CD14-positive monocyte (primary cell): ENCODE measurements at regions not wholly inside any gene's neighbourhood (a gene's known extent, or its start where the extent isn't known, plus 50 kb on each side); places are given as distances from the start of the nearest gene placed in this dataset.

Experiments used
- DNase-seq, 3 donors: peaks; one replicate each; pipeline ENCODE4 v3.0.0-alpha.2; 2011 to 2022
- H2AFZ ChIP-seq: 2 replicates; pipeline ENCODE4 v1.6.0; 2012; ENCODE audit warnings: mild to moderate bottlenecking, low read depth, low read length, inconsistent platforms; ENCODE audit not compliant: insufficient read depth, poor library complexity, severe bottlenecking
- H3K27ac ChIP-seq, 2 donors: 1 replicate in 1 of 2; 2 replicates in 1 of 2; pipeline ENCODE4 v1.5.1; 2012 to 2013; ENCODE audit warnings: low read length in 2 of 2, control low read depth in 1 of 2, inconsistent platforms in 1 of 2, low read depth in 1 of 2, mild to moderate bottlenecking in 1 of 2
- H3K27me3 ChIP-seq, 2 donors: one replicate each; pipeline versions ENCODE4 v1.6.0 to v1.6.1; 2011 to 2013; ENCODE audit warnings: low read length in 2 of 2; ENCODE audit not compliant: control insufficient read depth in 2 of 2, insufficient read depth in 2 of 2
- H3K36me3 ChIP-seq, 2 donors: replicated peaks in 1 of 2; 1 replicate in 1 of 2; 2 replicates in 1 of 2; pipeline versions ENCODE4 v1.5.1 to v1.6.1; 2012 to 2013; ENCODE audit warnings: low read length in 2 of 2, control low read depth in 1 of 2, inconsistent platforms in 1 of 2, mild to moderate bottlenecking in 1 of 2; ENCODE audit not compliant: insufficient read depth in 2 of 2, control insufficient read depth in 1 of 2
- H3K4me1 ChIP-seq, 2 donors: 1 replicate in 1 of 2; 2 replicates in 1 of 2; pipeline versions ENCODE4 v1.5.1 to v1.6.1; 2012 to 2013; ENCODE audit warnings: low read length in 2 of 2, control low read depth in 1 of 2, inconsistent platforms in 1 of 2, mild to moderate bottlenecking in 1 of 2, moderate library complexity in 1 of 2; ENCODE audit not compliant: insufficient read depth in 2 of 2, control insufficient read depth in 1 of 2
- H3K4me2 ChIP-seq: replicated peaks from 2 replicates; pipeline ENCODE3; 2012; ENCODE audit warnings: low read length, moderate library complexity, mild to moderate bottlenecking; ENCODE audit not compliant: poor library complexity, severe bottlenecking; ENCODE audit errors: extremely low read depth
- H3K4me3 ChIP-seq, 3 experiments: fragments of 200-600 bp in 1 of 3; sonication (generic) in 1 of 3; replicated peaks in 1 of 3; 1 replicate in 2 of 3; 2 replicates in 1 of 3; pipeline ENCODE4 v1.5.1; 2011 to 2013; ENCODE audit warnings: low read length in 3 of 3, mild to moderate bottlenecking in 3 of 3, control low read depth in 2 of 3, low read depth in 2 of 3, inconsistent platforms in 1 of 3, moderate library complexity in 1 of 3
- H3K79me2 ChIP-seq: 2 replicates; pipeline ENCODE4 v1.6.0; 2012; ENCODE audit warnings: mild to moderate bottlenecking, control low read depth, inconsistent platforms, low read length, moderate library complexity; ENCODE audit not compliant: insufficient read depth
- H3K9ac ChIP-seq: 2 replicates; pipeline ENCODE4 v1.6.0; 2017; ENCODE audit warnings: low read length, mild to moderate bottlenecking; ENCODE audit not compliant: insufficient read depth, poor library complexity, severe bottlenecking
- H3K9me3 ChIP-seq, 2 donors: replicated peaks in 1 of 2; 1 replicate in 1 of 2; 2 replicates in 1 of 2; pipeline versions ENCODE4 v1.5.1 to v1.6.1; 2012 to 2013; ENCODE audit warnings: low read length in 2 of 2, control low read depth in 1 of 2; ENCODE audit not compliant: control insufficient read depth in 1 of 2, insufficient read depth in 1 of 2
- H4K20me1 ChIP-seq: 2 replicates; pipeline ENCODE4 v1.6.0; 2012; ENCODE audit warnings: mild to moderate bottlenecking, low read length, control low read depth, moderate library complexity; ENCODE audit not compliant: insufficient read depth
- H3K27ac Mint-ChIP-seq, 7 donors: one replicate each; pipeline ENCODE4 v1.8.0; 2020; ENCODE audit warnings: mild to moderate bottlenecking in 7 of 7, mixed read lengths in 7 of 7, moderate library complexity in 6 of 7, inconsistent platforms in 2 of 7
- H3K27me3 Mint-ChIP-seq, 3 donors: one replicate each; pipeline ENCODE4 v1.8.0; 2021 to 2022; ENCODE audit warnings: low read depth in 3 of 3, mild to moderate bottlenecking in 3 of 3, mixed read lengths in 3 of 3, moderate library complexity in 3 of 3, inconsistent platforms in 1 of 3
- H3K36me3 Mint-ChIP-seq, 2 donors: one replicate each; pipeline ENCODE4 v1.8.0; 2020; ENCODE audit warnings: mixed read lengths in 2 of 2, inconsistent platforms in 1 of 2, mild to moderate bottlenecking in 1 of 2
- H3K4me1 Mint-ChIP-seq: one replicate; pipeline ENCODE4 v1.8.0; 2020; ENCODE audit warnings: mild to moderate bottlenecking, mixed read lengths
- H3K4me3 Mint-ChIP-seq, 2 donors: one replicate each; pipeline ENCODE4 v1.8.0; 2020; ENCODE audit warnings: mild to moderate bottlenecking in 2 of 2, mixed read lengths in 2 of 2, moderate library complexity in 1 of 2
- H3K9me3 Mint-ChIP-seq, 7 donors: one replicate each; pipeline ENCODE4 v1.8.0; 2020 to 2022; ENCODE audit warnings: mixed read lengths in 7 of 7, mild to moderate bottlenecking in 6 of 7, moderate library complexity in 6 of 7, inconsistent platforms in 2 of 7
- WGBS: methylation state at CpG from one replicate; pipeline ENCODE4 v1.1.5; 2013; ENCODE audit warnings: missing lambda C conversion rate; ENCODE audit not compliant: insufficient coverage; 5-methylcytosine and 5-hydroxymethylcytosine counted together
- intact Hi-C, 2 donors: fragments of 100-400 bp; cut with micrococcal nuclease; formaldehyde crosslinking; loops; one replicate each; pipeline versions ENCODE4 v1.15.0 to v1.15.1; 2023
- TF ChIP-seq, protein P1 (sequence below): fragments of 200-600 bp; IDR thresholded peaks from one replicate; pipeline ENCODE4 v1.8.0; 2022; ENCODE audit warnings: antibody characterized with exemption, mild to moderate bottlenecking

DNA sequence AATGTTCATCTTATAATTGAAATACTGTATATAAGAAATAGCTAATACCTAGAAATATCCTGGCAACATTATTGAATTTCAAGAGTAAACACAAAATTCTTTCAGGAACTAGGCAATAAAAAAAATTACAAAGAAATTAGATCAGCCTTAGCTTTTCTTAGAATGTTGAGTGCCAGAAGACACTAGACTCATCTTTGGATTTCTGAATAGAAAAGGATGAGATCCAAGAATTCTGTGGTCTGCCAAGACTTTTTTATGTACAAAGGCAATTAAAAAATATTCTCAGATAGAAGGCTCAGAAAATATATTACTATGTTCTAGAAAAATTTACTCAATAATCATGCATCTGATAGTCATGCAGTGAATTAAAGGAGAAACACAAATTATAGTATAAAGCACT, 294.5 kb upstream of the CDIN1 start:
- TF ChIP-seq, protein P1, sequence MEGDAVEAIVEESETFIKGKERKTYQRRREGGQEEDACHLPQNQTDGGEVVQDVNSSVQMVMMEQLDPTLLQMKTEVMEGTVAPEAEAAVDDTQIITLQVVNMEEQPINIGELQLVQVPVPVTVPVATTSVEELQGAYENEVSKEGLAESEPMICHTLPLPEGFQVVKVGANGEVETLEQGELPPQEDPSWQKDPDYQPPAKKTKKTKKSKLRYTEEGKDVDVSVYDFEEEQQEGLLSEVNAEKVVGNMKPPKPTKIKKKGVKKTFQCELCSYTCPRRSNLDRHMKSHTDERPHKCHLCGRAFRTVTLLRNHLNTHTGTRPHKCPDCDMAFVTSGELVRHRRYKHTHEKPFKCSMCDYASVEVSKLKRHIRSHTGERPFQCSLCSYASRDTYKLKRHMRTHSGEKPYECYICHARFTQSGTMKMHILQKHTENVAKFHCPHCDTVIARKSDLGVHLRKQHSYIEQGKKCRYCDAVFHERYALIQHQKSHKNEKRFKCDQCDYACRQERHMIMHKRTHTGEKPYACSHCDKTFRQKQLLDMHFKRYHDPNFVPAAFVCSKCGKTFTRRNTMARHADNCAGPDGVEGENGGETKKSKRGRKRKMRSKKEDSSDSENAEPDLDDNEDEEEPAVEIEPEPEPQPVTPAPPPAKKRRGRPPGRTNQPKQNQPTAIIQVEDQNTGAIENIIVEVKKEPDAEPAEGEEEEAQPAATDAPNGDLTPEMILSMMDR, result no peak

GRCh38 chr15:36291501-36291900, 287.9 kb upstream of the CDIN1 start:
- Mint-ChIP-seq H3K27ac (no peak overlapping the region), H3K4me3 (no peak overlapping the region), H3K36me3 (no peaks in the 10 kb centered on the region), H3K9me3 (peaks cover 12 to 22% (median 17%) of the 10 kb centered on the region in 7 donors), H3K27me3 (peaks cover 0 to 3% (median 0%) of the 10 kb centered on the region in 3 donors), H3K4me1 (no peaks in the 10 kb centered on the region)
- Histone ChIP-seq H3K9ac (no peak overlapping the region), H3K36me3 (no peaks in the 10 kb centered on the region), H4K20me1 (no peaks in the 10 kb centered on the region), H2AFZ (no peak overlapping the region), H3K79me2 (no peaks in the 10 kb centered on the region), H3K4me2 (no peak overlapping the region), H3K27me3 (no peaks in the 10 kb centered on the region), H3K27ac (no peak overlapping the region), H3K9me3 (no peaks in the 10 kb centered on the region), H3K4me3 (no peak overlapping the region), H3K4me1 (no peaks in the 10 kb centered on the region)
- intact Hi-C loops, result no loop called here
- no peak for DNase-seq
- TF ChIP-seq, protein P1, result no peak
- whole genome bisulfite sequencing, result no CpG with 5 or more reads among the region's 3 CpGs

More for the DNA sequence above, 294.5 kb upstream of the CDIN1 start:
- DNase-seq, result no peak
- no peaks in the 10 kb centered on the region for H3K4me1 ChIP-seq
- no peak overlapping the region for H3K4me3 Mint-ChIP-seq
- no peaks in the 10 kb centered on the region for H3K4me1 Mint-ChIP-seq
- H3K27me3 ChIP-seq, result no peaks in the 10 kb centered on the region
- H3K27ac ChIP-seq, result no peak overlapping the region
- H3K4me2 ChIP-seq, result no peak overlapping the region
- H3K9me3 ChIP-seq, result peaks cover 6 to 9% of the 10 kb centered on the region in 2 donors
- no peak overlapping the region for H3K9ac ChIP-seq
- H3K36me3 Mint-ChIP-seq, result no peaks in the 10 kb centered on the region
- H3K27ac Mint-ChIP-seq, result no peak overlapping the region
- no peaks in the 10 kb centered on the region for H4K20me1 ChIP-seq
- no peaks in the 10 kb centered on the region for H3K79me2 ChIP-seq
- H2AFZ ChIP-seq, result no peak overlapping the region
- peaks cover 0 to 3% (median 0%) of the 10 kb centered on the region in 3 donors for H3K27me3 Mint-ChIP-seq
- intact Hi-C loops, result no loop called here
- no peak overlapping the region for H3K4me3 ChIP-seq
- H3K9me3 Mint-ChIP-seq, result peaks cover 8 to 24% (median 23%) of the 10 kb centered on the region in 7 donors
- H3K36me3 ChIP-seq, result no peaks in the 10 kb centered on the region
